Panc1 (cell line): ENCODE measurements at regions not wholly inside any gene's neighbourhood (a gene's known extent, or its start where the extent isn't known, plus 50 kb on each side); places are given as distances from the start of the nearest gene placed in this dataset.

Experiments used
- ATAC-seq: fragments of 200-7000 bp; cut with Tn5 transposase; 2 replicates; pipeline ENCODE4 v1.9.1; 2020; ENCODE audit warnings: mild to moderate bottlenecking, moderate library complexity
- BruUV-seq: library from RNA; stranded (reverse); fragments of 400-500 nt; replicated peaks from 2 replicates; lab custom pipeline; 2021; lab: Mats Ljungman, UMichigan
- CTCF ChIA-PET: fragments of 300-600 bp; sonication (Branson Sonifier 250); formaldehyde crosslinking; loops from one replicate; lab custom pipeline; 2022; ENCODE audit warnings: antibody characterized with exemption; lab: Charles Lee
- POLR2A ChIA-PET: fragments of 300-600 bp; sonication (Branson Sonifier 250); formaldehyde crosslinking; loops from one replicate; lab custom pipeline; 2022; ENCODE audit warnings: antibody characterized with exemption; lab: Charles Lee
- DNase-seq: peaks from one replicate; pipeline ENCODE4 v3.0.0-alpha.2; 2010; ENCODE audit warnings: low read depth, low spot score
- H3K27ac ChIP-seq: 2 replicates; pipeline ENCODE4 v1.5.1; 2011; ENCODE audit warnings: mild to moderate bottlenecking, low read length, inconsistent platforms
- H3K27me3 ChIP-seq: fragments of 200-500 bp; sonication (Bioruptor generic); 2 replicates; pipeline ENCODE4 v1.6.0; 2014; ENCODE audit warnings: low read length, inconsistent platforms; ENCODE audit not compliant: control insufficient read depth, insufficient read depth
- H3K36me3 ChIP-seq: fragments of 200-500 bp; sonication (Bioruptor generic); 2 replicates; pipeline ENCODE4 v1.5.1; 2014; ENCODE audit warnings: inconsistent platforms, mild to moderate bottlenecking, low read length, moderate library complexity; ENCODE audit not compliant: control insufficient read depth, insufficient read depth
- H3K4me1 ChIP-seq: 2 replicates; pipeline ENCODE4 v1.5.1; 2011; ENCODE audit warnings: inconsistent platforms, mild to moderate bottlenecking, low read length, moderate library complexity; ENCODE audit not compliant: control insufficient read depth, insufficient read depth
- H3K4me3 ChIP-seq, 2 experiments: 2 replicates each; pipeline ENCODE4 v1.5.1; 2011 to 2012; ENCODE audit warnings: low read depth in 2 of 2, low read length in 2 of 2, mild to moderate bottlenecking in 2 of 2, inconsistent platforms in 1 of 2, moderate library complexity in 1 of 2
- H3K9me3 ChIP-seq: fragments of 200-500 bp; sonication (Bioruptor generic); 2 replicates; pipeline ENCODE4 v1.5.1; 2014; ENCODE audit warnings: low read depth, mild to moderate bottlenecking, inconsistent platforms, low read length, moderate library complexity; ENCODE audit not compliant: control insufficient read depth, insufficient read depth
- CTCF ChIP-seq: fragments of 450-650 bp; IDR thresholded peaks from 2 replicates; pipeline ENCODE4 v1.5.1; 2017; ENCODE audit warnings: mild to moderate bottlenecking
- POLR2AphosphoS5 ChIP-seq: IDR thresholded peaks from 2 replicates; pipeline ENCODE4 v1.6.1; 2012; ENCODE audit warnings: mild to moderate bottlenecking, low read depth, low read length, moderate library complexity
- REST ChIP-seq, 2 experiments: IDR thresholded peaks; 2 replicates each; pipeline ENCODE4 v1.6.1; 2011 to 2012; ENCODE audit warnings: low read depth in 2 of 2, control low read depth in 1 of 2, low read length in 1 of 2, mild to moderate bottlenecking in 1 of 2, moderate library complexity in 1 of 2; ENCODE audit not compliant: insufficient read depth in 1 of 2
- SIN3A ChIP-seq: IDR thresholded peaks from 2 replicates; pipeline ENCODE4 v1.6.1; 2012; ENCODE audit warnings: low read depth, mild to moderate bottlenecking, low read length, moderate library complexity, borderline replicate concordance; ENCODE audit not compliant: insufficient read depth
- TCF7L2 ChIP-seq: IDR thresholded peaks from 2 replicates; pipeline ENCODE4 v1.6.1; 2011; ENCODE audit warnings: mild to moderate bottlenecking, low read depth, low read length, inconsistent platforms
- in situ Hi-C: cut with HindIII; loops from 2 replicates; pipeline ENCODE4 v1.10.0; 2016; ENCODE audit warnings: low sequenced_read_pairs, low pct_unique_long_range_greater_than_20kb
- intact Hi-C: fragments of 100-400 bp; cut with micrococcal nuclease; formaldehyde crosslinking; loops from one replicate; pipeline ENCODE4 v1.10.0; 2022; ENCODE audit not compliant: unreplicated experiment

- ATAC-seq, result no peak
- CTCF ChIA-PET, result no interaction called here
- Histone ChIP-seq H3K27me3 (no peaks in the 10 kb centered on the region), H3K4me1 (no peaks in the 10 kb centered on the region), H3K9me3 (no peaks in the 10 kb centered on the region), H3K36me3 (no peaks in the 10 kb centered on the region), H3K27ac (no peak overlapping the region), H3K4me3 (no peak overlapping the region)
- POLR2A ChIA-PET, result no interaction called here
- intact Hi-C loops (no loop called here), in situ Hi-C loops (no loop called here)
- DNase-seq, result no peak
- BruUV-seq, result no TSS peak
- TF ChIP-seq REST (IDR thresholded peaks at IDR 0.05; ENCODE audit: insufficient read depth in 1 of 2, low read depth in 2 of 2, low read length in 1 of 2) (no peak), CTCF (no peak), TCF7L2 (no peak), POLR2AphosphoS5 (no peak), SIN3A (no peak)
Observed at GRCh38 chr10:85238676-85239075, 910.3 kb downstream of the CCSER2 start.

GRCh38 chr10:85250304-85250703 lies 921.9 kb downstream of the CCSER2 start:
- ChIA-PET POLR2A (no interaction called here), CTCF (no interaction called here)
- no peak overlapping the region for H3K27ac ChIP-seq
- no peaks in the 10 kb centered on the region for H3K27me3 ChIP-seq
- DNase-seq (no peak), ATAC-seq (no peak)
- TF ChIP-seq CTCF (no peak), SIN3A (no peak), REST (IDR thresholded peaks at IDR 0.05; ENCODE audit: insufficient read depth in 1 of 2, low read depth in 2 of 2, low read length in 1 of 2) (no peak), POLR2AphosphoS5 (no peak), TCF7L2 (no peak)
- BruUV-seq, result no TSS peak
- no peaks in the 10 kb centered on the region for H3K4me1 ChIP-seq
- intact Hi-C loops (no loop called here), in situ Hi-C loops (no loop called here)
- no peak overlapping the region for H3K4me3 ChIP-seq
- H3K9me3 ChIP-seq, result no peaks in the 10 kb centered on the region
- H3K36me3 ChIP-seq, result no peaks in the 10 kb centered on the region
